ENCODE measurements at regions not wholly inside any gene's neighbourhood (a gene's known extent, or its start where the extent isn't known, plus 50 kb on each side); places are given as distances from the start of the nearest gene placed in this dataset.
"Not testable (repeated sequence)": the region's sequence is repeated elsewhere in the genome, so short reads cannot be mapped to it uniquely, and the experiment has no call there.

GRCh38 chr16:29170393-29171119, 185.7 kb downstream of the LAT start:
- not testable (repeated sequence) for TF ChIP-seq CTCF (IDR thresholded peaks at IDR 0.05; ENCODE audit: low read depth, low read length); POLR2A (IDR thresholded peaks at IDR 0.05; ENCODE audit: extremely low read depth, insufficient read length)
